ENCODE measurements at regions not wholly inside any gene's neighbourhood (a gene's known extent, or its start where the extent isn't known, plus 50 kb on each side); places are given as distances from the start of the nearest gene placed in this dataset.
A peak's percentile ranks its signal among the peaks of the same experiment; 100 is the strongest.
"Not testable (repeated sequence)": the region's sequence is repeated elsewhere in the genome, so short reads cannot be mapped to it uniquely, and the experiment has no call there.

GRCh38 chr10:64037071-64037661 is 516.0 kb downstream of the REEP3 start:
- peak; percentile 66 for DNase-seq

GRCh38 chr10:64038107-64038506 is 516.9 kb downstream of the REEP3 start:
- no peak for DNase-seq

GRCh38 chr10:64039198-64039597 is 518.0 kb downstream of the REEP3 start:
- DNase-seq, result no peak

GRCh38 chr10:64040781-64041180 is 519.6 kb downstream of the REEP3 start:
- DNase-seq, result no peak

- peak; percentile 89 for DNase-seq
These were observed 520.2 kb downstream of the REEP3 start for GRCh38 chr10:64041185-64041988.

GRCh38 chr10:64041989-64042490 is 520.8 kb downstream of the REEP3 start:
- no peak for DNase-seq

GRCh38 chr10:64044098-64044497 is 522.9 kb downstream of the REEP3 start:
- no peak for DNase-seq

GRCh38 chr10:64044957-64045632 is 523.9 kb downstream of the REEP3 start:
- not testable (repeated sequence) for DNase-seq

GRCh38 chr10:64054392-64054791 is 533.2 kb downstream of the REEP3 start:
- DNase-seq, result no peak

- no peak for DNase-seq
These were observed 538.7 kb downstream of the REEP3 start for GRCh38 chr10:64059884-64060283.

GRCh38 chr10:64060389-64060788 is 539.2 kb downstream of the REEP3 start:
- DNase-seq, result no peak

GRCh38 chr10:64062793-64063192 is 541.6 kb downstream of the REEP3 start:
- no peak for DNase-seq

GRCh38 chr10:64067009-64067606 is 545.9 kb downstream of the REEP3 start:
- no peak for DNase-seq

- DNase-seq, result no peak
These were observed 546.7 kb downstream of the REEP3 start for GRCh38 chr10:64067859-64068258.

- DNase-seq, result no peak
These were observed 549.0 kb downstream of the REEP3 start for GRCh38 chr10:64070241-64070640.

- no peak for DNase-seq
These were observed 550.0 kb downstream of the REEP3 start for GRCh38 chr10:64071218-64071617.

GRCh38 chr10:64075604-64076003 is 554.4 kb downstream of the REEP3 start:
- no peak for DNase-seq

- DNase-seq, result no peak
These were observed 555.2 kb downstream of the REEP3 start for GRCh38 chr10:64076322-64076940.

- no peak for DNase-seq
These were observed 558.1 kb downstream of the REEP3 start for GRCh38 chr10:64079341-64079740.

GRCh38 chr10:64080071-64080470 is 558.9 kb downstream of the REEP3 start:
- no peak for DNase-seq

GRCh38 chr10:64081947-64082482 is 560.8 kb downstream of the REEP3 start:
- DNase-seq, result no peak

- no peak for DNase-seq
These were observed 565.0 kb downstream of the REEP3 start for GRCh38 chr10:64086083-64086767.
